ENCODE measurements at regions not wholly inside any gene's neighbourhood (a gene's known extent, or its start where the extent isn't known, plus 50 kb on each side); places are given as distances from the start of the nearest gene placed in this dataset.

GRCh38 chr10:78912361-78913218 is 156.2 kb upstream of the ZMIZ1 start:
- TF ChIP-seq YY1 (IDR thresholded peaks at IDR 0.05; ENCODE audit: insufficient read depth, insufficient read length) (no peak), ZNF274 (IDR thresholded peaks at IDR 0.05; ENCODE audit: low read depth, low read length) (no peak), SUZ12 (IDR thresholded peaks at IDR 0.05; ENCODE audit: extremely low read depth, insufficient read depth, insufficient read length) (no peak)
